H1 (cell line): ENCODE measurements at regions not wholly inside any gene's neighbourhood (a gene's known extent, or its start where the extent isn't known, plus 50 kb on each side); places are given as distances from the start of the nearest gene placed in this dataset.

ENCODE experiments used
- CTCF ChIA-PET: fragments of 300-600 bp; sonication (Branson Sonifier 250); formaldehyde crosslinking; loops from one replicate; lab custom pipeline; 2021; ENCODE audit not compliant: partially characterized antibody; lab: Charles Lee
- POLR2A ChIA-PET: fragments of 300-600 bp; sonication (Branson Sonifier 250); formaldehyde crosslinking; loops from one replicate; lab custom pipeline; 2021; ENCODE audit warnings: inconsistent platforms; ENCODE audit not compliant: partially characterized antibody; lab: Charles Lee
- DNase-seq, 2 experiments: peaks; one replicate each; pipeline versions ENCODE4 v3.0.0 to v3.0.0-alpha.2; 2010 to 2022; ENCODE audit warnings: low spot score in 2 of 2, low read depth in 1 of 2, mixed read lengths in 1 of 2
- FAIRE-seq: peaks from 2 replicates; lab custom pipeline; 2011; peaks lifted over from hg19 to GRCh38; lab: Jason Lieb, UNC
- H2AFZ ChIP-seq: 2 replicates; pipeline ENCODE4 v1.8.1; 2012; ENCODE audit warnings: low read length, inconsistent platforms
- H2AK5ac ChIP-seq: 2 replicates; pipeline ENCODE4 v1.6.1; 2013; ENCODE audit warnings: low read depth, low read length
- H2BK120ac ChIP-seq: replicated peaks from 2 replicates; pipeline ENCODE3; 2013; ENCODE audit warnings: low read depth, low read length, inconsistent platforms
- H2BK12ac ChIP-seq: 2 replicates; pipeline ENCODE4 v1.6.1; 2013; ENCODE audit warnings: low read depth, low read length
- H2BK15ac ChIP-seq: 2 replicates; pipeline ENCODE4 v1.6.1; 2013; ENCODE audit warnings: low read length
- H2BK20ac ChIP-seq: 2 replicates; pipeline ENCODE4 v1.6.1; 2013; ENCODE audit warnings: low read length
- H2BK5ac ChIP-seq: 2 replicates; pipeline ENCODE4 v1.6.1; 2013; ENCODE audit warnings: low read depth, low read length
- H3K14ac ChIP-seq: 2 replicates; pipeline ENCODE4 v1.6.1; 2013; ENCODE audit warnings: inconsistent platforms; ENCODE audit not compliant: insufficient read length
- H3K18ac ChIP-seq: 2 replicates; pipeline ENCODE4 v1.6.1; 2013; ENCODE audit warnings: low read length; ENCODE audit errors: extremely low read depth
- H3K23ac ChIP-seq: 2 replicates; pipeline ENCODE4 v1.6.1; 2013; ENCODE audit warnings: inconsistent platforms; ENCODE audit not compliant: insufficient read length
- H3K23me2 ChIP-seq: 2 replicates; pipeline ENCODE4 v1.6.1; 2013; ENCODE audit warnings: low read depth, low read length
- H3K27ac ChIP-seq: 2 replicates; pipeline ENCODE4 v1.6.1; 2011; ENCODE audit warnings: low read depth, low read length, inconsistent platforms
- H3K27me3 ChIP-seq, 4 experiments: replicated peaks in 1 of 4; 1 replicate in 1 of 4; 2 replicates in 3 of 4; pipeline versions ENCODE4 v1.6.1 to v1.8.1; 2011 to 2013; ENCODE audit warnings: low read length in 3 of 4, mild to moderate bottlenecking in 3 of 4, inconsistent platforms in 2 of 4, mixed read lengths in 2 of 4, moderate library complexity in 1 of 4; ENCODE audit not compliant: control insufficient read depth in 3 of 4, insufficient read depth in 3 of 4; ENCODE audit errors: extremely low read depth in 1 of 4
- H3K36me3 ChIP-seq, 4 experiments: 2 replicates each; pipeline versions ENCODE4 v1.6.1 to v1.8.1; 2011 to 2013; ENCODE audit warnings: mild to moderate bottlenecking in 4 of 4, low read length in 3 of 4, moderate library complexity in 2 of 4, control low read depth in 1 of 4, inconsistent platforms in 1 of 4; ENCODE audit not compliant: insufficient read depth in 4 of 4, control insufficient read depth in 2 of 4
- H3K4ac ChIP-seq: replicated peaks from 2 replicates; pipeline ENCODE3; 2013; ENCODE audit warnings: low read length, low read depth, mixed read lengths, inconsistent platforms; ENCODE audit not compliant: insufficient read length
- H3K4me1 ChIP-seq, 4 experiments: replicated peaks in 1 of 4; 1 replicate in 1 of 4; 2 replicates in 3 of 4; pipeline versions ENCODE4 v1.6.1 to v1.8.1; 2011 to 2013; ENCODE audit warnings: low read length in 3 of 4, inconsistent platforms in 2 of 4, mixed read lengths in 1 of 4; ENCODE audit not compliant: insufficient read depth in 4 of 4, control insufficient read depth in 3 of 4
- H3K4me2 ChIP-seq, 2 experiments: 2 replicates each; pipeline versions ENCODE4 v1.6.1 to v1.8.1; 2011 to 2013; ENCODE audit warnings: low read depth in 2 of 2, low read length in 2 of 2, control low read depth in 1 of 2, inconsistent platforms in 1 of 2, mild to moderate bottlenecking in 1 of 2; ENCODE audit not compliant: insufficient read depth in 1 of 2
- H3K4me3 ChIP-seq, 4 experiments: fragments of 200-600, 300-600 bp in 1 of 4; sonication (generic), shearing (Covaris generic), sonication (Bioruptor Twin) in 1 of 4; 2 replicates each; pipeline versions ENCODE4 v1.5.1 to v1.8.1; 2011 to 2016; ENCODE audit warnings: low read length in 4 of 4, low read depth in 3 of 4, control low read depth in 2 of 4, inconsistent platforms in 2 of 4, mild to moderate bottlenecking in 2 of 4, mixed read lengths in 1 of 4, moderate library complexity in 1 of 4; ENCODE audit not compliant: insufficient read depth in 2 of 4; ENCODE audit errors: extremely low read depth in 1 of 4
- H3K56ac ChIP-seq: replicated peaks from 2 replicates; pipeline ENCODE3; 2013; ENCODE audit warnings: low read depth, mild to moderate bottlenecking, mixed read lengths, low read length, inconsistent platforms; ENCODE audit not compliant: insufficient read length
- H3K79me1 ChIP-seq: 2 replicates; pipeline ENCODE4 v1.6.1; 2013; ENCODE audit warnings: low read depth, low read length, control low read depth
- H3K79me2 ChIP-seq, 2 experiments: 2 replicates each; pipeline versions ENCODE4 v1.6.1 to v1.8.1; 2012 to 2013; ENCODE audit warnings: low read length in 2 of 2, mild to moderate bottlenecking in 2 of 2, inconsistent platforms in 1 of 2; ENCODE audit not compliant: insufficient read depth in 2 of 2, control insufficient read depth in 1 of 2
- H3K9ac ChIP-seq, 4 experiments: replicated peaks in 1 of 4; 1 replicate in 1 of 4; 2 replicates in 3 of 4; pipeline versions ENCODE4 v1.6.1 to v1.8.1; 2011 to 2013; ENCODE audit warnings: low read depth in 3 of 4, low read length in 3 of 4, control low read depth in 2 of 4, mild to moderate bottlenecking in 2 of 4, moderate library complexity in 2 of 4, inconsistent platforms in 1 of 4; ENCODE audit errors: extremely low read depth in 1 of 4
- H3K9me3 ChIP-seq, 2 experiments: 2 replicates each; pipeline versions ENCODE4 v1.6.1 to v1.8.1; 2012 to 2013; ENCODE audit warnings: mild to moderate bottlenecking in 2 of 2, moderate library complexity in 2 of 2, control low read depth in 1 of 2, inconsistent platforms in 1 of 2, low read depth in 1 of 2, low read length in 1 of 2, mixed read lengths in 1 of 2; ENCODE audit not compliant: insufficient read depth in 2 of 2
- H4K20me1 ChIP-seq, 2 experiments: replicated peaks in 1 of 2; 2 replicates each; pipeline versions ENCODE3 to v1.8.1; 2011 to 2013; ENCODE audit warnings: inconsistent platforms in 2 of 2, low read length in 2 of 2, mild to moderate bottlenecking in 1 of 2; ENCODE audit not compliant: insufficient read depth in 2 of 2, control insufficient read depth in 1 of 2
- H4K5ac ChIP-seq: 2 replicates; pipeline ENCODE4 v1.6.1; 2013; ENCODE audit warnings: low read length, low read depth, mixed read lengths, inconsistent platforms; ENCODE audit not compliant: insufficient read length
- H4K8ac ChIP-seq: 2 replicates; pipeline ENCODE4 v1.8.0; 2013; ENCODE audit warnings: mild to moderate bottlenecking, moderate library complexity, low read length, inconsistent platforms; ENCODE audit not compliant: insufficient read depth; ENCODE audit errors: extremely low read depth
- H4K91ac ChIP-seq: replicated peaks from 2 replicates; pipeline ENCODE3; 2013; ENCODE audit warnings: low read length, mixed read lengths, inconsistent platforms; ENCODE audit not compliant: insufficient read length
- ASH2L ChIP-seq: fragments of 200-600, 300-600 bp; sonication (generic); IDR thresholded peaks from one replicate; pipeline ENCODE4 v1.7.1; 2017; ENCODE audit warnings: low read length
- CEBPB ChIP-seq: IDR thresholded peaks from 2 replicates; pipeline ENCODE4 v1.6.1; 2012; ENCODE audit warnings: low read depth, low read length
- EGR1 ChIP-seq: IDR thresholded peaks from 2 replicates; pipeline ENCODE4 v1.6.1; 2011; ENCODE audit warnings: low read depth, low read length, borderline replicate concordance
- EP300 ChIP-seq, 2 experiments: IDR thresholded peaks; 1 replicate in 1 of 2; 2 replicates in 1 of 2; pipeline ENCODE4 v1.6.1; 2011 to 2012; ENCODE audit warnings: low read depth in 2 of 2, low read length in 2 of 2, mild to moderate bottlenecking in 2 of 2, borderline replicate concordance in 1 of 2, inconsistent platforms in 1 of 2, moderate library complexity in 1 of 2
- GABPA ChIP-seq: IDR thresholded peaks from 2 replicates; pipeline ENCODE4 v1.6.1; 2011; ENCODE audit warnings: mild to moderate bottlenecking, low read length, moderate library complexity, borderline replicate concordance; ENCODE audit not compliant: insufficient read depth
- JUND ChIP-seq: IDR thresholded peaks from 2 replicates; pipeline ENCODE4 v1.6.1; 2011; ENCODE audit warnings: mild to moderate bottlenecking, improper control_type of control experiment, low read length
- KDM5A ChIP-seq: fragments of 200-600 bp; IDR thresholded peaks from 2 replicates; pipeline ENCODE4 v1.7.1; 2012; ENCODE audit warnings: mild to moderate bottlenecking, low read length, inconsistent platforms, mixed read lengths
- RAD21 ChIP-seq, 2 experiments: IDR thresholded peaks in 1 of 2; conservative IDR thresholded peaks in 1 of 2; 2 replicates each; pipeline ENCODE4 v1.6.1; 2011; ENCODE audit warnings: low read depth in 2 of 2, low read length in 2 of 2, improper control_type of control experiment in 1 of 2, inconsistent platforms in 1 of 2, mild to moderate bottlenecking in 1 of 2, moderate library complexity in 1 of 2
- RXRA ChIP-seq: IDR thresholded peaks from 2 replicates; pipeline ENCODE4 v1.6.1; 2011; ENCODE audit warnings: low read depth, mild to moderate bottlenecking, low read length, moderate library complexity; ENCODE audit not compliant: insufficient read depth
- YY1 ChIP-seq: IDR thresholded peaks from 2 replicates; pipeline ENCODE4 v1.6.1; 2011; ENCODE audit warnings: low read depth, mild to moderate bottlenecking, low read length
- WGBS, 2 experiments: shearing (Covaris generic) in 1 of 2; methylation state at CpG; one replicate each; pipeline versions ENCODE4 v1.1.6 to v1.1.7; 2013 to 2015; ENCODE audit warnings: low lambda C conversion rate in 2 of 2, mixed read lengths in 2 of 2, inconsistent platforms in 1 of 2, low coverage in 1 of 2, missing lambda C conversion rate in 1 of 2; ENCODE audit not compliant: insufficient replicate concordance in 2 of 2, insufficient coverage in 1 of 2, insufficient read length in 1 of 2; ENCODE audit errors: extremely low coverage in 1 of 2, missing lambda C conversion rate in 1 of 2; 5-methylcytosine and 5-hydroxymethylcytosine counted together
- TF ChIP-seq, protein P1 (sequence below): IDR thresholded peaks from 2 replicates; pipeline ENCODE4 v1.6.1; 2012; ENCODE audit warnings: inconsistent platforms
- TF ChIP-seq, protein P2 (sequence below): IDR thresholded peaks from 2 replicates; pipeline ENCODE4 v1.6.1; 2012; ENCODE audit warnings: inconsistent platforms

DNA sequence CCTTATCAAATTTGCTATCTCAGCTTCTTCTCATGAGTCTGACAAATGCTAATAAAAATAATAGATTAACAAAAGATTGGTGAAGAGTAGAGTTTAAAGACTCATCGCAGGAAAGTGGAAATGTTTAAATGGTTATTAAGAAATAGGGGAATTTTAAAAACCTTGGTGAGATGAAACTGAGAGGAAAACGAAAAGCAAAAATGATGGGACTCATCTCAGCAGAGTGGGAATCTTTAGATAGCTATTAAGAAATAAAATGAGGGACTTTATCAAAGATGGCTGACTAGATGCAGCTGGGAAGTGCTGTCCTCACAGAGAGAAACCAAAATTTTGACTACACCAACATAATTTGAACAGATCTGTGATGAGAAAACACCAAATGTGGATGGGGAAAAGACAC is 79.2 kb upstream of the CD163 start:
- no peak overlapping the region for H2AFZ ChIP-seq
- H3K27ac ChIP-seq = no peak overlapping the region
- H3K9me3 ChIP-seq = no peaks in the 10 kb centered on the region
- no peak for TF ChIP-seq RXRA
- TF ChIP-seq EGR1 = no peak
- TF ChIP-seq, protein P1, sequence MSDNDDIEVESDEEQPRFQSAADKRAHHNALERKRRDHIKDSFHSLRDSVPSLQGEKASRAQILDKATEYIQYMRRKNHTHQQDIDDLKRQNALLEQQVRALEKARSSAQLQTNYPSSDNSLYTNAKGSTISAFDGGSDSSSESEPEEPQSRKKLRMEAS = no peak
- no peak for TF ChIP-seq RAD21 (IDR thresholded peaks at IDR 0.05 in 1 of 2, conservative IDR thresholded peaks at IDR 0.05 in 1 of 2; ENCODE audit: low read depth in 2 of 2, low read length in 2 of 2)
- no peak for TF ChIP-seq YY1
- no peak for TF ChIP-seq EP300 (IDR thresholded peaks at IDR 0.05; ENCODE audit: borderline replicate concordance in 1 of 2, low read depth in 2 of 2, low read length in 2 of 2)
- TF ChIP-seq, protein P2, sequence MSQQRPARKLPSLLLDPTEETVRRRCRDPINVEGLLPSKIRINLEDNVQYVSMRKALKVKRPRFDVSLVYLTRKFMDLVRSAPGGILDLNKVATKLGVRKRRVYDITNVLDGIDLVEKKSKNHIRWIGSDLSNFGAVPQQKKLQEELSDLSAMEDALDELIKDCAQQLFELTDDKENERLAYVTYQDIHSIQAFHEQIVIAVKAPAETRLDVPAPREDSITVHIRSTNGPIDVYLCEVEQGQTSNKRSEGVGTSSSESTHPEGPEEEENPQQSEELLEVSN = no peak
- no peak for TF ChIP-seq JUND
- TF ChIP-seq GABPA = no peak
- no peak for TF ChIP-seq CEBPB
- no peak for TF ChIP-seq ASH2L
- no peak for TF ChIP-seq KDM5A
- H2AK5ac ChIP-seq = no peak overlapping the region
- no peak overlapping the region for H4K8ac ChIP-seq
- no peak overlapping the region for H3K14ac ChIP-seq
- H2BK15ac ChIP-seq = no peak overlapping the region
- H3K27me3 ChIP-seq = no peaks in the 10 kb centered on the region
- FAIRE-seq = no peak
- 85 to 100% methylated on average over 2 of the region's 2 CpGs for WGBS, 2 experiments
- H3K79me2 ChIP-seq = no peaks in the 10 kb centered on the region
- CTCF ChIA-PET = no interaction called here
- no peak overlapping the region for H3K9ac ChIP-seq
- no peak overlapping the region for H3K4ac ChIP-seq
- no peak overlapping the region for H4K91ac ChIP-seq
- no peaks in the 10 kb centered on the region for H3K23me2 ChIP-seq
- H3K23ac ChIP-seq = no peak overlapping the region
- no peak overlapping the region for H2BK120ac ChIP-seq
- H3K36me3 ChIP-seq = no peaks in the 10 kb centered on the region
- no peak overlapping the region for H3K56ac ChIP-seq
- no peak overlapping the region for H2BK20ac ChIP-seq
- H2BK12ac ChIP-seq = no peak overlapping the region
- H3K18ac ChIP-seq = no peak overlapping the region
- no peaks in the 10 kb centered on the region for H4K20me1 ChIP-seq
- H3K4me1 ChIP-seq = no peaks in the 10 kb centered on the region; a peak in 1 of 7 replicates
- no peak for DNase-seq
- POLR2A ChIA-PET = interaction anchor here (1.5 kb wide), 1 partner anchor 12 kb away, joined by 3 read pairs; no protein-coding TSS in a partner anchor
- no peaks in the 10 kb centered on the region for H3K79me1 ChIP-seq
- no peak overlapping the region for H3K4me2 ChIP-seq
- no peak overlapping the region for H4K5ac ChIP-seq
- no peak overlapping the region for H3K4me3 ChIP-seq
- no peak overlapping the region for H2BK5ac ChIP-seq
